Stimulated activated naive CD8-positive, alpha-beta T cell treated with anti-CD3 and anti-CD28 coated beads, Interleukin-15, amount 100 ng/mL, for 72 hours (primary cell): ENCODE measurements at regions not wholly inside any gene's neighbourhood (a gene's known extent, or its start where the extent isn't known, plus 50 kb on each side); places are given as distances from the start of the nearest gene placed in this dataset.
A peak's percentile ranks its signal among the peaks of the same experiment; 100 is the strongest.

Experiments used
- ATAC-seq: fragments of 150-1000 bp; cut with Tn5 transposase; 2 replicates; pipeline ENCODE4 v1.10.0; 2021; ENCODE audit warnings: mild to moderate bottlenecking, moderate library complexity
- DNase-seq, 2 donors: peaks; one replicate each; pipeline ENCODE4 v3.0.0; 2021 to 2022
- H3K27ac Mint-ChIP-seq, 2 donors: one replicate each; pipeline ENCODE4 v1.8.0; 2022; ENCODE audit warnings: mild to moderate bottlenecking in 2 of 2, mixed read lengths in 2 of 2, moderate library complexity in 2 of 2
- H3K27me3 Mint-ChIP-seq: one replicate; pipeline ENCODE4 v1.8.0; 2022; ENCODE audit warnings: mixed read lengths
- H3K4me1 Mint-ChIP-seq: one replicate; pipeline ENCODE4 v1.8.0; 2022; ENCODE audit warnings: mild to moderate bottlenecking, mixed read lengths
- H3K4me3 Mint-ChIP-seq, 2 donors: one replicate each; pipeline ENCODE4 v1.8.0; 2022; ENCODE audit warnings: mild to moderate bottlenecking in 2 of 2, mixed read lengths in 2 of 2, moderate library complexity in 1 of 2
- H3K9me3 Mint-ChIP-seq, 2 donors: one replicate each; pipeline ENCODE4 v1.8.0; 2022; ENCODE audit warnings: mixed read lengths in 2 of 2

DNA sequence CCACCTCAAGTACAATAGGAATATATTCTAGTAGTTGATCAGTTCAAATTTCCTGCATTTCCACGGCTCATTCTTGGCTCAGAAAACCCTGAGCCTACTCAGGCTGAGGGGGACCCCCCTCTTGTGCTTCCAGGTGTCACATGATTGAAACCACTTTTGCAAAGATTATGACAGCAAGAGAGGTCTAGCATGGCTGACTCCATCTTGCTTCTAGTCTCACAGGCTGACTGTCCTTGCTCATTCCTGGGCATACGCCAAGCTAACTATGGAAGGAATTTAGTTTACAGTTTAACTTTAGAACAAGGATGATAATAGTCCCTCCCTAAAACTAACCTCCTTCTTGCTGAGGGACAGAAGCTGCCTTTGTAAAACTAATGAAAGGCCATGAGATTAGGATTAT, 154.1 kb downstream of the SNX18 start:
- ATAC-seq (no peak), DNase-seq (no peak)
- Mint-ChIP-seq H3K27me3 (no peaks in the 10 kb centered on the region), H3K9me3 (peaks cover 0 to 16% of the 10 kb centered on the region in 2 donors), H3K27ac (no peak overlapping the region), H3K4me1 (peaks cover 47% of the 10 kb centered on the region), H3K4me3 (no peak overlapping the region)

GRCh38 chr5:54671111-54671531, 153.6 kb downstream of the SNX18 start:
- Mint-ChIP-seq H3K27me3 (no peaks in the 10 kb centered on the region), H3K4me3 (no peak overlapping the region), H3K9me3 (peaks cover 0 to 17% of the 10 kb centered on the region in 2 donors), H3K27ac (no peak overlapping the region), H3K4me1 (peaks cover 43% of the 10 kb centered on the region)
- no peak for DNase-seq
- peak; percentile 53 for ATAC-seq

DNA sequence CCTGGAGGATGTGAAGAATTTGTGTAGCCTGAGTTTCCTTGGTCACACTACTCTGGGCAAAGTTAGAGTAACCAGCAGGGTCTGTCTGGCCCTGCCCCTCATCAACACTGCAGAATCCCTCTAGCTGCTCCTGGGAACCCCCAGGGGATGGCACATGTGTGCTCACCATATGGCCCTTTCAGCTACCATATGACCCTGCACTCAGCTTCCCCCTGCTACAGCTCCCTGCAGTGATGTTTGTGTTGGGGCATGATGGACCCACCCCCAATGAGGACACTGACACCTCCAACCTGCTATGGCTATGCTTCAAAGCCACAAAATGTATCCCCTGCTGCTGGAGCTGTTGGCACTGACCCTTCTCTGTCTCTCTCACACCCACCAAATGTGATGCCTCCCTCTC, 152.7 kb downstream of the SNX18 start:
- no peak for DNase-seq
- H3K4me3 Mint-ChIP-seq: no peak overlapping the region

DNA sequence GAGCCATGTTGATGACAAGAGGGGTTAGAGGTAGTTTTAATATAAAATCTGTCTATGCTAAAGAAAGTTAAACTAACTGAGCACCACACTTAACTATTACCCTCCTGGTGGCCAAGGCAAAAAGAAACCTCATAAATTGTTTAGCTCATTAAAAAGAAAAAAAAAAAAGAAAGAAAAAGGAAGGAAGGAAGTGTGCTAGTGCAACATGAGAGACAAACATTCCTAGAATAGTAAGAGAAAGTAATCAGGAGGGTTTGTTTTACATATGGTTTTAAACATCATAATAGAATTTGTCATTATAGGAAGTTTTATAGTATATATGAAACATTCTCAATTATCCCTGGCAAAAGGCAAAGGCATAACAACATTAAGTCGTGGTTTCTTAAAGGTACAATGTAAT, 152.3 kb downstream of the SNX18 start:
- H3K4me1 Mint-ChIP-seq: peaks cover 33% of the 10 kb centered on the region
- H3K27me3 Mint-ChIP-seq: no peaks in the 10 kb centered on the region
- no peak overlapping the region for H3K27ac Mint-ChIP-seq
- peaks cover 0 to 17% of the 10 kb centered on the region in 2 donors for H3K9me3 Mint-ChIP-seq
- no peak for ATAC-seq
- DNase-seq: no peak
- no peak overlapping the region for H3K4me3 Mint-ChIP-seq

More for the DNA sequence above, 152.7 kb downstream of the SNX18 start:
- Mint-ChIP-seq H3K9me3 (peaks cover 0 to 17% of the 10 kb centered on the region in 2 donors), H3K4me1 (peaks cover 38% of the 10 kb centered on the region), H3K27ac (no peak overlapping the region), H3K27me3 (no peaks in the 10 kb centered on the region)
- ATAC-seq: no peak

DNA sequence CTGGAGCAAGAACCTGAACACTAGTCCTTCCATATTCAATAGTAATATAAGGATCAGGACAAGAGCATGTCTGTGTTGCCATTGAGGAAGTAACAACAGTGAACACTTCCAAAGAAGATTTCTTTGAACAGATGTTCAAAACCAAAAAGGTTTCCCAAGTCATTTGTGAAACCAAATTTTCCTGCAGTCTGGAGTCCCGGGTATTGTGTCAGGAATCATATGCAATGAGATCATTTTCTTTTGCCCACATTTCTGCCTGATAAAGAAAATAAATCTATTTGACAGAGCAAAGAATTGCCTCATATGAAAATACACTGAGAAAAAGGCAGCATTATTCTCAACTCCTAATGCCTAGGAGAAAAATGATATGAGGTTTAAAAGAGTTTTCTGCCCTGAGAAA, 151.7 kb downstream of the SNX18 start:
- Mint-ChIP-seq H3K27ac (no peak overlapping the region), H3K4me3 (no peak overlapping the region), H3K27me3 (no peaks in the 10 kb centered on the region), H3K4me1 (peaks cover 28% of the 10 kb centered on the region), H3K9me3 (peaks cover 0 to 17% of the 10 kb centered on the region in 2 donors)
- ATAC-seq (no peak), DNase-seq (no peak)

- Mint-ChIP-seq H3K9me3 (peaks cover 0 to 17% of the 10 kb centered on the region in 2 donors), H3K4me1 (peaks cover 16% of the 10 kb centered on the region), H3K4me3 (no peak overlapping the region), H3K27ac (no peak overlapping the region), H3K27me3 (no peaks in the 10 kb centered on the region)
- ATAC-seq (no peak), DNase-seq (no peak)
Measured at GRCh38 chr5:54668096-54668495, 150.5 kb downstream of the SNX18 start.

- H3K9me3 Mint-ChIP-seq: peaks cover 0 to 12% of the 10 kb centered on the region in 2 donors
- no peak overlapping the region for H3K27ac Mint-ChIP-seq
- ATAC-seq (no peak), DNase-seq (no peak)
- H3K27me3 Mint-ChIP-seq: no peaks in the 10 kb centered on the region
- H3K4me1 Mint-ChIP-seq: peaks cover 14% of the 10 kb centered on the region
- H3K4me3 Mint-ChIP-seq: no peak overlapping the region
Measured at GRCh38 chr5:54667136-54667535, 149.6 kb downstream of the SNX18 start.

DNA sequence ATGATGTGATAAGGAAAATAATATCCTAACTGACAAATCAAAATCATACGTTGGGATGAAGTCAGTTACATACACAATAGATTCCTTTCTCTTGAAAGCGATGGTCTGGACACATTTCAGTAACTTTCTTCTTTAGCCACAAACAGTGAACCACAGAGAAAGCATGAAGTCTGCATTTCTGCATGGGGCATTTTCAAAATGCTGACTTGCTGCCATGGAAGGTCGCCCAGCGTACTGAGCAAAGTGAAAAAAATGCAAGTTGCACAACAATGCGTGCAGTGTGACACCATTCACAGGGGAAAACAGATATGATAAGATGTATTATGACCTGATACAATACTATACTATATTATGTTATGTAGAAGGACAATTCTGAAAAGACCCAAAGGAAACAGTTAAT, 146.3 kb downstream of the SNX18 start:
- no peak overlapping the region for H3K4me3 Mint-ChIP-seq
- no peaks in the 10 kb centered on the region for H3K4me1 Mint-ChIP-seq
- no peak for ATAC-seq
- DNase-seq: no peak
- H3K9me3 Mint-ChIP-seq: peaks cover 0 to 12% of the 10 kb centered on the region in 2 donors
- H3K27ac Mint-ChIP-seq: no peak overlapping the region
- no peaks in the 10 kb centered on the region for H3K27me3 Mint-ChIP-seq

- no peaks in the 10 kb centered on the region for H3K9me3 Mint-ChIP-seq
- no peak for ATAC-seq
- no peaks in the 10 kb centered on the region for H3K27me3 Mint-ChIP-seq
- H3K4me3 Mint-ChIP-seq: no peak overlapping the region
- H3K27ac Mint-ChIP-seq: no peak overlapping the region
- H3K4me1 Mint-ChIP-seq: no peaks in the 10 kb centered on the region
- no peak for DNase-seq
Measured at GRCh38 chr5:54661111-54661510, 143.6 kb downstream of the SNX18 start.

DNA sequence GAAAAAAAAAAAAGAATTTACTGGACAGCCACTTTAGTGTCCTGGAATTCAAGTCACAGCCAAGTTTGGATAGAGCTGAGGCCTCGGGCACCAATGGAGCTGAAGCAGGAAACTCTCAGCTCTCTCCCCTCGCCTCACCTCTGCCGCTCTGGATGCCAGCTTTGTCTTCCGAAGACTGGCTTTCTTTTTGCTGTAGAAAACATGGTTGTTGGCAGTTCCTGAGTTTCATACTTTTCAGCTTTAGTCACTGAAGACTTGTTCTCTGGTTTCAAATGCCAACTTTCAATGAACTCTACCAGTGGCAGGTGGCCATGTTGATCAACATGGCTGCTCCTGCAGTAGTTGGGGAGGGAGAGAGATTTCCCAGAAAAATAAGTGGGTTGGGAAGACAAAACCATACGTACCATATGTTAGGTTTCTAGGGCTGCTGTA, 142.2 kb downstream of the SNX18 start:
- no peaks in the 10 kb centered on the region for H3K4me1 Mint-ChIP-seq
- ATAC-seq (no peak), DNase-seq (no peak)
- H3K4me3 Mint-ChIP-seq: no peak overlapping the region
- no peaks in the 10 kb centered on the region for H3K27me3 Mint-ChIP-seq
- H3K27ac Mint-ChIP-seq: no peak overlapping the region
- no peaks in the 10 kb centered on the region for H3K9me3 Mint-ChIP-seq

- Mint-ChIP-seq H3K27me3 (no peaks in the 10 kb centered on the region), H3K27ac (no peak overlapping the region), H3K4me3 (no peak overlapping the region), H3K9me3 (no peaks in the 10 kb centered on the region), H3K4me1 (peaks cover 6% of the 10 kb centered on the region)
- no peak for DNase-seq
- no peak for ATAC-seq
Measured at GRCh38 chr5:54658010-54658409, 140.5 kb downstream of the SNX18 start.

- DNase-seq: no peak
- Mint-ChIP-seq H3K9me3 (no peaks in the 10 kb centered on the region), H3K27me3 (no peaks in the 10 kb centered on the region), H3K4me3 (no peak overlapping the region), H3K4me1 (peaks cover 6% of the 10 kb centered on the region), H3K27ac (no peak overlapping the region)
- ATAC-seq: no peak
Measured at GRCh38 chr5:54656261-54656728, 138.7 kb downstream of the SNX18 start.

GRCh38 chr5:54655761-54656160, 138.2 kb downstream of the SNX18 start:
- peaks cover 6% of the 10 kb centered on the region for H3K4me1 Mint-ChIP-seq
- no peak overlapping the region for H3K4me3 Mint-ChIP-seq
- no peak overlapping the region for H3K27ac Mint-ChIP-seq
- H3K9me3 Mint-ChIP-seq: no peaks in the 10 kb centered on the region
- no peak for ATAC-seq
- no peaks in the 10 kb centered on the region for H3K27me3 Mint-ChIP-seq
- no peak for DNase-seq

DNA sequence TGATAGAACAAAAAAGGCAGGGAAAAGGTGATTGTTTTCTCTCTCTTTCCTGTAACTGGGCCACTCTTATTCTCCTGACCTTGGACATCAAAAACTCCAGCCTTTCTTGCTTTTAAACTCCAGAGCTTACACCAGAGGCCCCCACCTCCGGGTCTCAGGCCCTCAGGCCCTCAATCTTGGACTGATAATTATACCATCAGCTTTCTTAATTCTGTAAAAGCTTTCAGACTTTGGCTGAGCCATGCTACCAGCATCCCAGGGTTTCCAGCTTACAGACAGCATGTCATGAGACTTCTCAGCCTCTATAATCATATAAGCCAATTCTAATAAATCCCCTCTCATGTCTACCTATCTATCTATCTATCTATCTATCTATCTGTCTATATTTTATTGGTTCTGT, 137.7 kb downstream of the SNX18 start:
- Mint-ChIP-seq H3K4me3 (no peak overlapping the region), H3K9me3 (no peaks in the 10 kb centered on the region), H3K4me1 (peaks cover 6% of the 10 kb centered on the region), H3K27ac (peak overlapping the region in 1 of 2 donors; percentile 63), H3K27me3 (no peaks in the 10 kb centered on the region)
- DNase-seq (no peak), ATAC-seq (no peak)

DNA sequence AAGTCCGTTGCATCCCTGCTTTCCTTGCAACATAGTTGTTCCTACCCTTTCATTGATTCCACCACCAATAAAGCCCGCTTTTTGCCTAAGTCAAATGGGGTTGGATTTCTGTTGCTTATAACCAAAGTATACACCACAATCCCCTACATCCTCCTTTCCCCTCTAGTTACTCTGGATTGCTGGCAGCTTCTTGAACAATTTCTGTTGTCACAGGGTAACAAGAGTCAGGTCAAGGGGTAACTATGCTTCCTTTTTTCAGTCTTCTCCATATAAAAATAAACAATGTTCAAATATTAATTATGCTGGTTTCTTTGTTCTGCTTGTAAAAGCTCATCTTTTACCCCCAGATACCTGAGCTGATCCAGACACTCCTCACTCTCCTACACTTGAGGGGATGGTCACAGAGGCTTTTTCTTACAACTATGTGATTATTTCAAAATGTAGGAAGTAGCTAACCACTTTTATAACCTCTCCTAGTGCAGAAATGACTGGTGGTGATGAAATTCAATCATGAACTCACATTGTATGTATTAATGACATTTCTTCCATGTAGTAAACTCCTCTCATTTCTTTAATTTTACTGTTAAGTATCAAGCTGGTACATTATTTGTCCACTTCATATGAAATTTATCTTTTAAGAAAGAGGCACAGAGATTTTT, 136.5 kb downstream of the SNX18 start:
- DNase-seq (no peak), ATAC-seq (peak; percentile 49)

DNA sequence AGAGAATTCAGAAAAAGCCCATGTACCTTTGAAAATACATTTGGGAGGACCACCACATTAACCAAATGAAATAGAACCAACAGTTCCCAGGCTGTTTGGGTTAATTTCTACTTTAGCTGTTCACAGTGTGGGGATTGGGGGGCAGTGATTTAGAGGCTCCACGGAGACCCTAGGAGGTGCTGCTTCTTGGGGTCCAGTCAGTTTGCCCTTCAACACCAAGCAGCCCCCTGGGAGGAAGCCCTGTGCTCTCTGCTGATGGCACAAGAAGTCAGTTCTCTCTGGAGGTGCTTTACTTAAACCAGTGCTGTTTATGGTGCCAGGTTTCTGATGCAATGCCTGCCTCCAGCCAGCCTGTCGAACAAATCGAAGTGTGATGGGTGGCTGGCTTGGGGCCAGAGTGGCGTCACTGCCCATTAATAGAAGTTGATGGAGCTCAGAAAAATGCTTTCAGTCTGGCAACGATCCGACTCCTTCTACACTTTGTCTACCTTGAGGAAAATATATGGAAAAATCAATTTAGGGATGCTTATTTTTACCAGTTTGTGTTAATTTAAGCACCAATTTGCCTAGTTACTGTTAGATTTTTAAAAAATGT, 134.0 kb downstream of the SNX18 start:
- ATAC-seq (no peak), DNase-seq (no peak)
- Mint-ChIP-seq H3K9me3 (peaks cover 0 to 4% of the 10 kb centered on the region in 2 donors), H3K4me1 (peaks cover 19% of the 10 kb centered on the region), H3K27me3 (no peaks in the 10 kb centered on the region), H3K27ac (no peak overlapping the region), H3K4me3 (no peak overlapping the region)

More for the DNA sequence above, 136.5 kb downstream of the SNX18 start:
- Mint-ChIP-seq H3K27ac (peak overlapping the region; percentile 9 to 19), H3K27me3 (no peaks in the 10 kb centered on the region), H3K4me1 (peaks cover 6% of the 10 kb centered on the region), H3K4me3 (no peak overlapping the region), H3K9me3 (no peaks in the 10 kb centered on the region)
